SK-N-MC (cell line): ENCODE measurements at regions not wholly inside any gene's neighbourhood (a gene's known extent, or its start where the extent isn't known, plus 50 kb on each side); places are given as distances from the start of the nearest gene placed in this dataset.

Source experiments
- EZH2 ChIP-seq: fragments of 200-600 bp; sonication (generic); IDR thresholded peaks from one replicate; pipeline ENCODE4 v1.6.1; 2017; ENCODE audit warnings: antibody characterized with exemption
- POLR2AphosphoS5 ChIP-seq: IDR thresholded peaks from 2 replicates; pipeline ENCODE4 v1.6.1; 2012; ENCODE audit warnings: mild to moderate bottlenecking, low read depth, low read length, borderline replicate concordance

- TF ChIP-seq EZH2 (no peak), POLR2AphosphoS5 (no peak)
These were observed 205.6 kb upstream of the ANO5 start for GRCh38 chr11:21987261-21987660.
